ENCODE measurements at regions not wholly inside any gene's neighbourhood (a gene's known extent, or its start where the extent isn't known, plus 50 kb on each side); places are given as distances from the start of the nearest gene placed in this dataset.

DNA sequence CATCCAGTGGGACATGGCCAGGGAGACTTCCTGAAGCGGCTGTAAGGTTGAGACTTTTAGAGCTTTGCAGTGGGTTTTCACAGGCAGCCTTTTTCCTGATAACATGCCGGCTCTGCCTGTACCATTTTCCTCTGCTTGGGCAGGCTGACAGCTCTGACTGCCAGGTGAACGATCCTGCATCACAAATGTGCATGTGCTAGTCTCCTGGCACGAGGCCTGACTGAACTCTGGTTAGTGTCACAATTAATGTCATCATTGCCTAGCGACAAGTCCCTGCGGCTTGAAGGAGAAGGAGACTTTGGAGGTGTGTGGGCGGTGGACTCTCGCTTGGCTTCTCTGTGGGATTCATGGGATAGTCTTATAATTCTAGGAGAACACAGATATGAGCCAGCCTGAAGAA, 783.6 kb upstream of the TSPY4 start:
- TF ChIP-seq, protein P1, sequence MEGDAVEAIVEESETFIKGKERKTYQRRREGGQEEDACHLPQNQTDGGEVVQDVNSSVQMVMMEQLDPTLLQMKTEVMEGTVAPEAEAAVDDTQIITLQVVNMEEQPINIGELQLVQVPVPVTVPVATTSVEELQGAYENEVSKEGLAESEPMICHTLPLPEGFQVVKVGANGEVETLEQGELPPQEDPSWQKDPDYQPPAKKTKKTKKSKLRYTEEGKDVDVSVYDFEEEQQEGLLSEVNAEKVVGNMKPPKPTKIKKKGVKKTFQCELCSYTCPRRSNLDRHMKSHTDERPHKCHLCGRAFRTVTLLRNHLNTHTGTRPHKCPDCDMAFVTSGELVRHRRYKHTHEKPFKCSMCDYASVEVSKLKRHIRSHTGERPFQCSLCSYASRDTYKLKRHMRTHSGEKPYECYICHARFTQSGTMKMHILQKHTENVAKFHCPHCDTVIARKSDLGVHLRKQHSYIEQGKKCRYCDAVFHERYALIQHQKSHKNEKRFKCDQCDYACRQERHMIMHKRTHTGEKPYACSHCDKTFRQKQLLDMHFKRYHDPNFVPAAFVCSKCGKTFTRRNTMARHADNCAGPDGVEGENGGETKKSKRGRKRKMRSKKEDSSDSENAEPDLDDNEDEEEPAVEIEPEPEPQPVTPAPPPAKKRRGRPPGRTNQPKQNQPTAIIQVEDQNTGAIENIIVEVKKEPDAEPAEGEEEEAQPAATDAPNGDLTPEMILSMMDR (IDR thresholded peaks at IDR 0.05), result no peak
- no peak for TF ChIP-seq ZFX (IDR thresholded peaks at IDR 0.05; ENCODE audit: borderline replicate concordance)

Data from 22Rv1 (cell line).